ENCODE measurements at regions not wholly inside any gene's neighbourhood (a gene's known extent, or its start where the extent isn't known, plus 50 kb on each side); places are given as distances from the start of the nearest gene placed in this dataset.

GRCh38 chr11:113627946-113628345, 78.2 kb downstream of the TMPRSS5 start:
- TF ChIP-seq JUND (IDR thresholded peaks at IDR 0.05; ENCODE audit: low read depth, low read length) (no peak), SREBF1 (IDR thresholded peaks at IDR 0.05; ENCODE audit: low read length) (no peak), ZNF384 (IDR thresholded peaks at IDR 0.05; ENCODE audit: borderline replicate concordance, low read depth, low read length) (no peak), EP300 (IDR thresholded peaks at IDR 0.05; ENCODE audit: borderline replicate concordance in 1 of 2, control insufficient read depth in 1 of 2, low read depth in 2 of 2, low read length in 2 of 2) (no peak), DPF2 (IDR thresholded peaks at IDR 0.05) (no peak), PAX8 (IDR thresholded peaks at IDR 0.05) (no peak), TARDBP (IDR thresholded peaks at IDR 0.05; ENCODE audit: borderline replicate concordance) (no peak), BCLAF1 (IDR thresholded peaks at IDR 0.05) (no peak), ESRRA (IDR thresholded peaks at IDR 0.05; ENCODE audit: low read length) (no peak), FOXK2 (IDR thresholded peaks at IDR 0.05) (no peak), HDAC2 (IDR thresholded peaks at IDR 0.05) (no peak), E4F1 (IDR thresholded peaks at IDR 0.05; ENCODE audit: borderline replicate concordance, partially characterized antibody) (no peak)
- POLR2A ChIA-PET, result no interaction called here
- H3K4me2 ChIP-seq (ENCODE audit: control insufficient read depth, insufficient read depth), result no peak overlapping the region
- no peak overlapping the region for H3K4me3 ChIP-seq
- no peaks in the 10 kb centered on the region for H3K9me3 ChIP-seq (replicated peaks; ENCODE audit: control insufficient read depth, insufficient read depth, low read length)
- CTCF ChIA-PET, result no interaction called here
- in situ Hi-C loops (cut with MboI), result no loop called here
- no peak for ATAC-seq
- intact Hi-C loops (cut with micrococcal nuclease; ENCODE audit: unreplicated experiment), result no loop called here
- H3K79me2 ChIP-seq (ENCODE audit: control insufficient read depth, insufficient read depth, low read length), result no peaks in the 10 kb centered on the region
- no peak overlapping the region for H2AFZ ChIP-seq (ENCODE audit: control insufficient read depth, low read depth, low read length)
- 18% methylated on average over 3 of the region's 3 CpGs for WGBS (ENCODE audit: insufficient coverage, insufficient replicate concordance, low lambda C conversion rate, missing lambda C conversion rate)
- H3K36me3 ChIP-seq (ENCODE audit: control insufficient read depth in 2 of 2, insufficient read depth in 2 of 2, low read length in 1 of 2), result no peaks in the 10 kb centered on the region
- RAD21 ChIA-PET (ENCODE audit: unreplicated experiment), result no interaction called here
- no peak for DNase-seq (ENCODE audit: low read depth, low spot score)
- no peaks in the 10 kb centered on the region for H3K4me1 ChIP-seq (ENCODE audit: control insufficient read depth, insufficient read depth, low read length)
- no TSS peak for BruUV-seq (replicated peaks)
- H3K27ac ChIP-seq (ENCODE audit: control insufficient read depth, insufficient read depth), result no peak overlapping the region
- H4K20me1 ChIP-seq (ENCODE audit: control insufficient read depth, insufficient read depth), result no peaks in the 10 kb centered on the region
- no peak for FAIRE-seq
- peaks cover 1 to 2% of the 10 kb centered on the region in 2 experiments; a peak in 3 of 4 replicates for H3K27me3 ChIP-seq (replicated peaks in 1 of 2; ENCODE audit: control insufficient read depth in 2 of 2, insufficient read depth in 2 of 2, low read length in 1 of 2)
- no peak overlapping the region for H3K9ac ChIP-seq (ENCODE audit: control insufficient read depth, insufficient read depth, low read length)
- SMC1A ChIA-PET (ENCODE audit: uncharacterized antibody, unreplicated experiment), result no interaction called here
